ENCODE measurements at regions not wholly inside any gene's neighbourhood (a gene's known extent, or its start where the extent isn't known, plus 50 kb on each side); places are given as distances from the start of the nearest gene placed in this dataset.
"Not testable (repeated sequence)": the region's sequence is repeated elsewhere in the genome, so short reads cannot be mapped to it uniquely, and the experiment has no call there.

- 0 out of 2 replicates have a peak, but pooled peaks cover 5% of the 10 kb centered on the region for H3K27me3 ChIP-seq (ENCODE audit: insufficient read depth, low read depth)
- H4K20me1 ChIP-seq (ENCODE audit: insufficient read depth) = no peaks in the 10 kb centered on the region
- no peaks in the 10 kb centered on the region for H3K9me3 ChIP-seq (ENCODE audit: insufficient read depth, low read depth)
- H3K79me2 ChIP-seq (ENCODE audit: low read depth) = no peaks in the 10 kb centered on the region
- ChIA-PET POLR2A (ENCODE audit: unreplicated experiment) (no interaction called here), CTCF (interaction anchor here (0.6 kb wide), 1 partner anchor 1605 kb away, joined by 3 read pairs; no protein-coding TSS in a partner anchor)
- H3F3A ChIP-seq (ENCODE audit: insufficient read depth, low read depth) = no peaks in the 10 kb centered on the region
- intact Hi-C loops (cut with micrococcal nuclease; ENCODE audit: unreplicated experiment) = no loop called here
- no TSS peak for BruUV-seq (replicated peaks)
- DNase-seq = no peak
- no peak overlapping the region for H2AFZ ChIP-seq
- TF ChIP-seq EZH2 (IDR thresholded peaks at IDR 0.05; ENCODE audit: low read depth) (no peak), CTCF (conservative IDR thresholded peaks at IDR 0.05) (no peak)
- H3K36me3 ChIP-seq (ENCODE audit: low read depth) = no peaks in the 10 kb centered on the region
- no peaks in the 10 kb centered on the region for H3K9me2 ChIP-seq (ENCODE audit: insufficient read depth)
- H3K4me3 ChIP-seq = no peak overlapping the region
- H3K4me1 ChIP-seq (replicated peaks; ENCODE audit: insufficient read depth) = no peaks in the 10 kb centered on the region
- no peak overlapping the region for H3K4me2 ChIP-seq
- H3K27ac ChIP-seq = no peak overlapping the region
Measured at GRCh38 chr10:78443900-78444571, 410.4 kb downstream of the RPS24 start.

- H3K27me3 ChIP-seq (ENCODE audit: insufficient read depth, low read depth) = peaks cover 10% of the 10 kb centered on the region; the same call in 1 of the 2 replicates
- CTCF ChIA-PET; H3K4me1 ChIP-seq (replicated peaks; ENCODE audit: insufficient read depth); H3K36me3 ChIP-seq (ENCODE audit: low read depth); H4K20me1 ChIP-seq (ENCODE audit: insufficient read depth); H3K4me2 ChIP-seq; H3K9me2 ChIP-seq (ENCODE audit: insufficient read depth); H3K79me2 ChIP-seq (ENCODE audit: low read depth); H3K4me3 ChIP-seq; H2AFZ ChIP-seq; H3K9me3 ChIP-seq (ENCODE audit: insufficient read depth, low read depth); BruUV-seq (replicated peaks); POLR2A ChIA-PET (ENCODE audit: unreplicated experiment); intact Hi-C loops (cut with micrococcal nuclease; ENCODE audit: unreplicated experiment); H3K27ac ChIP-seq; H3F3A ChIP-seq (ENCODE audit: insufficient read depth, low read depth); DNase-seq: not testable (repeated sequence)
Measured at GRCh38 chr10:78444741-78445140, 411.1 kb downstream of the RPS24 start.

GRCh38 chr10:78445308-78445707 lies 411.6 kb downstream of the RPS24 start:
- H4K20me1 ChIP-seq (ENCODE audit: insufficient read depth) = no peaks in the 10 kb centered on the region
- H3K4me3 ChIP-seq = no peak overlapping the region
- peaks cover 16% of the 10 kb centered on the region; the same call in 1 of the 2 replicates for H3K27me3 ChIP-seq (ENCODE audit: insufficient read depth, low read depth)
- no peaks in the 10 kb centered on the region for H3K36me3 ChIP-seq (ENCODE audit: low read depth)
- BruUV-seq (replicated peaks) = no TSS peak
- intact Hi-C loops (cut with micrococcal nuclease; ENCODE audit: unreplicated experiment) = no loop called here
- no peaks in the 10 kb centered on the region for H3K79me2 ChIP-seq (ENCODE audit: low read depth)
- H3K4me1 ChIP-seq (replicated peaks; ENCODE audit: insufficient read depth) = no peaks in the 10 kb centered on the region
- no peak overlapping the region for H2AFZ ChIP-seq
- TF ChIP-seq EZH2 (IDR thresholded peaks at IDR 0.05; ENCODE audit: low read depth) = no peak
- TF ChIP-seq CTCF (conservative IDR thresholded peaks at IDR 0.05) = no peak
- CTCF ChIA-PET = no interaction called here
- DNase-seq = no peak
- H3K9me3 ChIP-seq (ENCODE audit: insufficient read depth, low read depth) = no peaks in the 10 kb centered on the region
- no peak overlapping the region for H3K4me2 ChIP-seq
- POLR2A ChIA-PET (ENCODE audit: unreplicated experiment) = no interaction called here
- no peaks in the 10 kb centered on the region for H3F3A ChIP-seq (ENCODE audit: insufficient read depth, low read depth)
- H3K9me2 ChIP-seq (ENCODE audit: insufficient read depth) = no peaks in the 10 kb centered on the region
- no peak overlapping the region for H3K27ac ChIP-seq

GRCh38 chr10:78448470-78448869 lies 414.8 kb downstream of the RPS24 start:
- Histone ChIP-seq H3K9me3 (ENCODE audit: insufficient read depth, low read depth) (no peaks in the 10 kb centered on the region), H4K20me1 (ENCODE audit: insufficient read depth) (no peaks in the 10 kb centered on the region), H2AFZ (no peak overlapping the region), H3K79me2 (ENCODE audit: low read depth) (no peaks in the 10 kb centered on the region), H3K4me3 (no peak overlapping the region), H3F3A (ENCODE audit: insufficient read depth, low read depth) (no peaks in the 10 kb centered on the region), H3K4me2 (no peak overlapping the region), H3K9me2 (ENCODE audit: insufficient read depth) (no peaks in the 10 kb centered on the region), H3K36me3 (ENCODE audit: low read depth) (no peaks in the 10 kb centered on the region), H3K4me1 (replicated peaks; ENCODE audit: insufficient read depth) (no peaks in the 10 kb centered on the region), H3K27ac (no peak overlapping the region), H3K27me3 (ENCODE audit: insufficient read depth, low read depth) (peaks cover 18% of the 10 kb centered on the region)
- no TSS peak for BruUV-seq (replicated peaks)
- CTCF ChIA-PET = no interaction called here
- intact Hi-C loops (cut with micrococcal nuclease; ENCODE audit: unreplicated experiment) = no loop called here
- DNase-seq = no peak
- POLR2A ChIA-PET (ENCODE audit: unreplicated experiment) = interaction anchor here (0.5 to 0.6 kb wide), 2 partner anchors 29 to 1626 kb away, joined by 4 to 5 read pairs; no protein-coding TSS in a partner anchor
- no peak for TF ChIP-seq EZH2 (IDR thresholded peaks at IDR 0.05; ENCODE audit: low read depth)
- TF ChIP-seq CTCF (conservative IDR thresholded peaks at IDR 0.05) = no peak

Measured in PC-9 (cell line).